ENCODE measurements at regions not wholly inside any gene's neighbourhood (a gene's known extent, or its start where the extent isn't known, plus 50 kb on each side); places are given as distances from the start of the nearest gene placed in this dataset.

- no peak for DNase-seq (ENCODE audit: extremely low read depth, insufficient read length)
- no peaks in the 10 kb centered on the region for H3K36me3 ChIP-seq (ENCODE audit: control insufficient read depth, insufficient read depth, low read length)
- peak; percentile 16 for TF ChIP-seq CTCF (IDR thresholded peaks at IDR 0.05; ENCODE audit: insufficient read depth, low read length, poor library complexity, severe bottlenecking)
- no peaks in the 10 kb centered on the region for H3K27me3 ChIP-seq (replicated peaks; ENCODE audit: control insufficient read depth, insufficient read depth, low read length)
- H3K4me3 ChIP-seq (replicated peaks; ENCODE audit: low read depth, low read length) = no peak overlapping the region
These were observed 66.9 kb upstream of the SV2C start for GRCh38 chr5:76016258-76016657.

GRCh38 chr5:76014005-76014404, 69.2 kb upstream of the SV2C start:
- TF ChIP-seq CTCF (IDR thresholded peaks at IDR 0.05; ENCODE audit: insufficient read depth, low read length, poor library complexity, severe bottlenecking) = no peak

GRCh38 chr5:76007904-76008303, 75.3 kb upstream of the SV2C start:
- DNase-seq (ENCODE audit: extremely low read depth, insufficient read length) = peak; percentile 25
- Histone ChIP-seq H3K4me3 (replicated peaks; ENCODE audit: low read depth, low read length) (no peak overlapping the region), H3K27me3 (replicated peaks; ENCODE audit: control insufficient read depth, insufficient read depth, low read length) (no peaks in the 10 kb centered on the region), H3K36me3 (ENCODE audit: control insufficient read depth, insufficient read depth, low read length) (no peaks in the 10 kb centered on the region)
- no peak for TF ChIP-seq CTCF (IDR thresholded peaks at IDR 0.05; ENCODE audit: insufficient read depth, low read length, poor library complexity, severe bottlenecking)

More at GRCh38 chr5:76014005-76014404, 69.2 kb upstream of the SV2C start:
- Histone ChIP-seq H3K36me3 (ENCODE audit: control insufficient read depth, insufficient read depth, low read length) (no peaks in the 10 kb centered on the region), H3K4me3 (replicated peaks; ENCODE audit: low read depth, low read length) (no peak overlapping the region), H3K27me3 (replicated peaks; ENCODE audit: control insufficient read depth, insufficient read depth, low read length) (no peaks in the 10 kb centered on the region)
- DNase-seq (ENCODE audit: extremely low read depth, insufficient read length) = no peak

- no peaks in the 10 kb centered on the region for H3K27me3 ChIP-seq (replicated peaks; ENCODE audit: control insufficient read depth, insufficient read depth, low read length)
- no peak for TF ChIP-seq CTCF (IDR thresholded peaks at IDR 0.05; ENCODE audit: insufficient read depth, low read length, poor library complexity, severe bottlenecking)
- no peak for DNase-seq (ENCODE audit: extremely low read depth, insufficient read length)
- no peaks in the 10 kb centered on the region for H3K36me3 ChIP-seq (ENCODE audit: control insufficient read depth, insufficient read depth, low read length)
- H3K4me3 ChIP-seq (replicated peaks; ENCODE audit: low read depth, low read length) = no peak overlapping the region
These were observed 82.6 kb upstream of the SV2C start for GRCh38 chr5:76000582-76000981.

- DNase-seq (ENCODE audit: extremely low read depth, insufficient read length) = no peak
These were observed 89.3 kb upstream of the SV2C start for GRCh38 chr5:75993643-75994520.

More at GRCh38 chr5:75993643-75994520, 89.3 kb upstream of the SV2C start:
- H3K36me3 ChIP-seq (ENCODE audit: control insufficient read depth, insufficient read depth, low read length) = no peaks in the 10 kb centered on the region
- H3K27me3 ChIP-seq (replicated peaks; ENCODE audit: control insufficient read depth, insufficient read depth, low read length) = no peaks in the 10 kb centered on the region
- no peak for TF ChIP-seq CTCF (IDR thresholded peaks at IDR 0.05; ENCODE audit: insufficient read depth, low read length, poor library complexity, severe bottlenecking)
- H3K4me3 ChIP-seq (replicated peaks; ENCODE audit: low read depth, low read length) = no peak overlapping the region

All from GM06990 (cell line).